DMS 273 (cell line): ENCODE measurements at regions not wholly inside any gene's neighbourhood (a gene's known extent, or its start where the extent isn't known, plus 50 kb on each side); places are given as distances from the start of the nearest gene placed in this dataset.
A peak's percentile ranks its signal among the peaks of the same experiment; 100 is the strongest.

Experiments
- DNase-seq: peaks from one replicate; lab custom pipeline; 2025; ENCODE audit not compliant: unreplicated experiment; lab: John Stamatoyannopoulos, UW

GRCh38 chr5:135667673-135668072 is 88.9 kb upstream of the CXCL14 start:
- DNase-seq: no peak

GRCh38 chr5:135667204-135667603 is 88.4 kb upstream of the CXCL14 start:
- no peak for DNase-seq

GRCh38 chr5:135662683-135663082 is 83.9 kb upstream of the CXCL14 start:
- no peak for DNase-seq

- DNase-seq: peak; percentile 47
Observed at GRCh38 chr5:135662061-135662481, 83.3 kb upstream of the CXCL14 start.

GRCh38 chr5:135660826-135661575 is 82.2 kb upstream of the CXCL14 start:
- DNase-seq: peak; percentile 44

GRCh38 chr5:135657536-135658305 is 78.9 kb upstream of the CXCL14 start:
- no peak for DNase-seq

- no peak for DNase-seq
Observed at GRCh38 chr5:135655468-135655815, 76.7 kb upstream of the CXCL14 start.

DNA sequence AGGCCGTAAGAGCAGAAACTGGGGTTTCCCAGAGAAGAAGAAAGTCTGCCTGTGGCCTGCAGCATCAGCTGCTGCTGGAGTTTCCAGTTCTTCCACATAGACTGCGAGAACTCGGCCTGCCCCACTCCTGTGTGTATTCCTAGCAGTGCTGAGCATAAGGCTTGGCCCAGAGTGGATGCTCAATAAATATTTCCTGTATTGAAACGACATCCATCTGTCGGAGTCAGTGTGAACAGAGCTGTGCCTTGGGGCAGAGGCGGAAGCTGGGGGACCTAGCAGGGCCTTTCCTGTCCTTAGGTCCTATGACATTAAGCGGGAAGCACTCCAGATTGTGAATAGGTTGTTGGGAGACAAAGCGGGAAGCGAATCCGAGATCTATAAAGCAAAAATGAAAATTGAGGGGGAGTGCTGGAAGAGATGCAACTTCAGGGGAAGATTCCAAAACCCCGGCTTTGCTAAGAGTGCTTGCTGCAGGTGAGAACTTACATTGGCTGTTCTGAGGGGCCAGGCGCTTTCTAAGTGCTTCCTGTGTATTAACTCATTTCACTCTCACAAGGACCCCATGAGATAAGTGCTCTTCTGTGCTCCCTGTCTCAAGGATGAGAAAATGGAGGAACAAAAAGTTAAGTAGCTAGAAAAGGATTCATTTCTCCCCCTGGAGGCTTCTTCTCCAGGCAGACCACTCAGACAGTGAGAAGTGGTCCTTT is 76.1 kb upstream of the CXCL14 start:
- no peak for DNase-seq

DNA sequence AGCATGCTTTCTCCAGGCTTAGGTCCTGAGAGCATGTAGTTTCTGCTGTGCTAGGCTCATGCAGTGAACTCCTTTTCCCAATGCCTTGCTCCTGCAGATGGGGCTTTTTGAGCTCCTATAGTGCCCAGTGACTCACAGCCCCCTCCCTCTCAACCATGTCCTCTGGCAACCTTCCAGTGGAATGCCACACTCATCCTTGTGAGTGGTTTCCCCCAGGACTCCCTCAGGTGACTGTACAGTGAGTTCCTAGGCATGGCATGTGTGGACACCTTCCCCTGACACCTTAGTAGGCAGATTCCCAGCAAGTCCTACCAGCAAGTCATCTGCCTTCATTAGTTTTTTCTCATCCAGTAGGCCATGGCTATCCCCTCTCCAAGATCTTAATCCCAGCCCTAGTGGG is 72.4 kb upstream of the CXCL14 start:
- DNase-seq: peak; percentile 14

DNA sequence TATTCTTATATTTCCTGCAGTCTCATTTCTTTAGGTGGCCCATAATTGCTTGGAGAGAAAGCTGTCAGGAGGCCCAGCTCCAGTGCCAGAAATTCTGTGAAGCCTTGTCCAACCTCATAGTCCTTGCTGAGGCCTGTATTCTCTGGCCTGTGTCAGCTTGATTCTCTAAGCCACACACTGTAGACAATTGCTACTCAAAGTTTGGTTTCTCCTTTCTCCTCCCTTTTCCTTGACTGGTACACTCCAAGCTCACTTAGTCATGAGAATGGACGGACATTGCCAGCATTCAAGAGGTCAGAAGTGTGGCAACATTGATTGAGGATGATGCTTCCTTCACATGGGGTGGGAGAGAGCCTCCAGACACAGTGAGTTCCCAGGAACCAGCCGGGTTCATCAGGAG is 71.3 kb upstream of the CXCL14 start:
- DNase-seq: no peak

- DNase-seq: no peak
Observed at GRCh38 chr5:135649435-135649834, 70.6 kb upstream of the CXCL14 start.

DNA sequence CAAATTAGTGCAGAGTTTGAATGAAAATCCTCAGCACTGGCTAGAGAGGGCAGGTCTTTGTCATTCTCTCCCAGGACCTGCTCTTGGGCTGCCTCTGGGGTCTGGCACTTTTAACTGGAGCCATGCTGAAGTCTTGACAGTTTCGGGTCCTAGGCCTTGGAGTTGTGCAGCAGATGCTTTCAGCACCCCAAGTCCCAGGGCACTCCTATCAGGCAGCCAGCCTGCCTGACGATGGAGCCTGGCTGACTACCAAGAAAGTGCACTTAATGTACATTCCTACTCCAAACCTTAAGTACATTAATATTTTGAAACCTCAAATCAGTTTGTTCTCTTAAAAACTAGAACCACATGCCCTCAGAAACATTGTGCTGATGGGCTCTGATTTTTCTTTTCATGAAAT is 69.3 kb upstream of the CXCL14 start:
- no peak for DNase-seq

GRCh38 chr5:135645336-135646180 is 66.8 kb upstream of the CXCL14 start:
- no peak for DNase-seq

- DNase-seq: no peak
Observed at GRCh38 chr5:135644816-135645215, 66.0 kb upstream of the CXCL14 start.

GRCh38 chr5:135643881-135644766 is 65.3 kb upstream of the CXCL14 start:
- no peak for DNase-seq

GRCh38 chr5:135642934-135643333 is 64.1 kb upstream of the CXCL14 start:
- no peak for DNase-seq

GRCh38 chr5:135642488-135642870 is 63.7 kb upstream of the CXCL14 start:
- no peak for DNase-seq

GRCh38 chr5:135641734-135642487 is 63.1 kb upstream of the CXCL14 start:
- DNase-seq: peak; percentile 67

DNA sequence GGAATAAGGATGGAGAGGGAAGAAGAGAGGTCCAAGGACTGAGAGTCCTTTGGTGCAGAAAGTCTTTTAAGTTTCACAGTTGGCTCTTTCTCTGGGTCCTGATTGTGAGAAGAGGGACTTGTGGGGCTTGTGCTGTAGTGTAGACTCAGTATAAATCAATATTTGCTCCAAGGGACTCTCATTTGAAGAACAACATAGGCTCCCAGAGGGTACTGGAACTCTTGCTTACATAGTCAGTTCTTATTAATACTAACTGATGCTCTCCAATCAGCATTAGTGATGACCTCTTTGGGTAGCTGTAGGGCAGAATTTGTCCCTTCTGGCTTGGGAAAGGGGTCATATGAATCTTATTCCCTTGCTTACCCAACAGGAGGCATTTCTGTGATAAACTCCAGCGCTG is 62.5 kb upstream of the CXCL14 start:
- DNase-seq: no peak
